ENCODE measurements at regions not wholly inside any gene's neighbourhood (a gene's known extent, or its start where the extent isn't known, plus 50 kb on each side); places are given as distances from the start of the nearest gene placed in this dataset.

GRCh38 chr2:12089496-12089895 is 343.1 kb downstream of the LPIN1 start:
- DNase-seq (ENCODE audit: low spot score), result no peak
- Histone ChIP-seq H3K36me3 (no peaks in the 10 kb centered on the region), H3K4me3 (no peak overlapping the region), H3K9me3 (ENCODE audit: low read depth) (no peaks in the 10 kb centered on the region), H3K79me2 (ENCODE audit: low read depth) (no peaks in the 10 kb centered on the region), H3K4me2 (no peak overlapping the region), H3K27me3 (no peaks in the 10 kb centered on the region), H3K27ac (no peak overlapping the region), H3K9ac (no peak overlapping the region), H4K20me1 (ENCODE audit: low read depth) (no peaks in the 10 kb centered on the region), H3K4me1 (no peaks in the 10 kb centered on the region), H2AFZ (replicated peaks) (no peak overlapping the region), H3F3A (ENCODE audit: low read depth) (no peaks in the 10 kb centered on the region)
- no peak overlapping the region for H3K4me3 Mint-ChIP-seq
- H3K9me3 Mint-ChIP-seq, result no peaks in the 10 kb centered on the region
- TF ChIP-seq CTCF (IDR thresholded peaks at IDR 0.05) (no peak), EZH2 (IDR thresholded peaks at IDR 0.05) (no peak), EZH2phosphoT487 (IDR thresholded peaks at IDR 0.05) (no peak)
- H3K27ac Mint-ChIP-seq, result no peak overlapping the region
- peaks cover 2% of the 10 kb centered on the region for H3K27me3 Mint-ChIP-seq (ENCODE audit: insufficient read depth, low read depth)
- H3K4me1 Mint-ChIP-seq, result peaks cover 5% of the 10 kb centered on the region
- H3K36me3 Mint-ChIP-seq, result no peaks in the 10 kb centered on the region

DNA sequence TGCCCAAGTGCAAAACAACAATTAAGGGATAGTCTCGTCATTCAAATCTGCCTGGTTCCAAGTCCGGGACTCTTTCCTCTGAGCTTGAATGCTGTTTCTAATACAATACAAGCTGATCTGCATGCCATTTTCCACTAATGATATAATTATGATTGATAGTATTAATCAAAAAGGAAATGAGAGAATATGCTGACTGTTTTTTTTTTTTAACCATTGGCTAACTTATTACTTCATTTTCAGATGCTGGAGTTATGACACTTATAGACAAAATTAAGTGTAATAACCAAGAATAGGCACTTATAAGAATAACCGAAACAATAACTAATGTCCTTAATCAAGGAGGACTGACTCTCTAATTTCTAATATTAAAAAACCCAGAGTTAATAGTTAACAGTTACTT is 343.6 kb downstream of the LPIN1 start:
- DNase-seq (ENCODE audit: low spot score), result no peak
- TF ChIP-seq EZH2phosphoT487 (IDR thresholded peaks at IDR 0.05), result no peak
- no peak for TF ChIP-seq CTCF (IDR thresholded peaks at IDR 0.05)
- no peak for TF ChIP-seq EZH2 (IDR thresholded peaks at IDR 0.05)
- Mint-ChIP-seq H3K36me3 (no peaks in the 10 kb centered on the region), H3K27ac (no peak overlapping the region), H3K4me1 (peaks cover 5% of the 10 kb centered on the region), H3K9me3 (no peaks in the 10 kb centered on the region), H3K27me3 (ENCODE audit: insufficient read depth, low read depth) (peaks cover 2% of the 10 kb centered on the region), H3K4me3 (no peak overlapping the region)
- Histone ChIP-seq H3F3A (ENCODE audit: low read depth) (no peaks in the 10 kb centered on the region), H3K36me3 (no peaks in the 10 kb centered on the region), H3K4me3 (no peak overlapping the region), H2AFZ (replicated peaks) (no peak overlapping the region), H3K79me2 (ENCODE audit: low read depth) (no peaks in the 10 kb centered on the region), H3K27ac (no peak overlapping the region), H4K20me1 (ENCODE audit: low read depth) (no peaks in the 10 kb centered on the region), H3K4me1 (no peaks in the 10 kb centered on the region), H3K9ac (no peak overlapping the region), H3K27me3 (no peaks in the 10 kb centered on the region), H3K9me3 (ENCODE audit: low read depth) (no peaks in the 10 kb centered on the region), H3K4me2 (no peak overlapping the region)

- H3K36me3 Mint-ChIP-seq, result no peaks in the 10 kb centered on the region
These were observed 344.2 kb downstream of the LPIN1 start for GRCh38 chr2:12090590-12090989.

More at GRCh38 chr2:12090590-12090989, 344.2 kb downstream of the LPIN1 start:
- H3K4me3 Mint-ChIP-seq, result no peak overlapping the region
- H3K9me3 Mint-ChIP-seq, result no peaks in the 10 kb centered on the region
- no peak overlapping the region for H3K4me3 ChIP-seq
- H3K4me1 Mint-ChIP-seq, result peaks cover 5% of the 10 kb centered on the region
- TF ChIP-seq CTCF (IDR thresholded peaks at IDR 0.05) (no peak), EZH2 (IDR thresholded peaks at IDR 0.05) (no peak), EZH2phosphoT487 (IDR thresholded peaks at IDR 0.05) (no peak)
- H2AFZ ChIP-seq (replicated peaks), result no peak overlapping the region
- H3K4me2 ChIP-seq, result no peak overlapping the region
- no peaks in the 10 kb centered on the region for H3F3A ChIP-seq (ENCODE audit: low read depth)
- no peak overlapping the region for H3K9ac ChIP-seq
- H3K27ac Mint-ChIP-seq, result no peak overlapping the region
- H4K20me1 ChIP-seq (ENCODE audit: low read depth), result no peaks in the 10 kb centered on the region
- no peak for DNase-seq (ENCODE audit: low spot score)
- no peaks in the 10 kb centered on the region for H3K27me3 ChIP-seq
- no peaks in the 10 kb centered on the region for H3K9me3 ChIP-seq (ENCODE audit: low read depth)
- no peaks in the 10 kb centered on the region for H3K4me1 ChIP-seq
- H3K27me3 Mint-ChIP-seq (ENCODE audit: insufficient read depth, low read depth), result peaks cover 2% of the 10 kb centered on the region
- H3K36me3 ChIP-seq, result no peaks in the 10 kb centered on the region
- no peak overlapping the region for H3K27ac ChIP-seq
- H3K79me2 ChIP-seq (ENCODE audit: low read depth), result no peaks in the 10 kb centered on the region
